ENCODE measurements at regions not wholly inside any gene's neighbourhood (a gene's known extent, or its start where the extent isn't known, plus 50 kb on each side); places are given as distances from the start of the nearest gene placed in this dataset.

DNA sequence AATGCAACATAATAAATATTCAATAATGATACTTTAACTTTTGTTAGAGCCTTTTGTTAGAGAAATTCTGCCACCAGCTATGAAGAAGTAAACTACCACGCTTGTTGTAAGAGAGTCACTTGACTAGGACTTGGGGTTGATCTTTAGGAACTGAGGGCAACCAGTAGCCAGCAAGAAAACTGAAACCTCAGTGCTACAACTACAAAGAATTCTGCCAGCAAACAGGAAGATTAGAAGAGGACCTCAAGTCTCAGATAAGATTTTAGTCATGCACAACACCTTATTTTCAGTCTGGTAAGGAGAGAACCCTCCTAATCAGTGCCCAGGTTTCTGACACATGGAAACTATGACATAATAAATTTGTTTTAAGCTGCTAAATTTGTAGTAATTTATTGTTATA is 498.3 kb upstream of the STEAP1 start:
- TF ChIP-seq CTCF (IDR thresholded peaks at IDR 0.05): no peak
- TF ChIP-seq POLR2A (IDR thresholded peaks at IDR 0.05): no peak
